ENCODE measurements at regions not wholly inside any gene's neighbourhood (a gene's known extent, or its start where the extent isn't known, plus 50 kb on each side); places are given as distances from the start of the nearest gene placed in this dataset.

DNA sequence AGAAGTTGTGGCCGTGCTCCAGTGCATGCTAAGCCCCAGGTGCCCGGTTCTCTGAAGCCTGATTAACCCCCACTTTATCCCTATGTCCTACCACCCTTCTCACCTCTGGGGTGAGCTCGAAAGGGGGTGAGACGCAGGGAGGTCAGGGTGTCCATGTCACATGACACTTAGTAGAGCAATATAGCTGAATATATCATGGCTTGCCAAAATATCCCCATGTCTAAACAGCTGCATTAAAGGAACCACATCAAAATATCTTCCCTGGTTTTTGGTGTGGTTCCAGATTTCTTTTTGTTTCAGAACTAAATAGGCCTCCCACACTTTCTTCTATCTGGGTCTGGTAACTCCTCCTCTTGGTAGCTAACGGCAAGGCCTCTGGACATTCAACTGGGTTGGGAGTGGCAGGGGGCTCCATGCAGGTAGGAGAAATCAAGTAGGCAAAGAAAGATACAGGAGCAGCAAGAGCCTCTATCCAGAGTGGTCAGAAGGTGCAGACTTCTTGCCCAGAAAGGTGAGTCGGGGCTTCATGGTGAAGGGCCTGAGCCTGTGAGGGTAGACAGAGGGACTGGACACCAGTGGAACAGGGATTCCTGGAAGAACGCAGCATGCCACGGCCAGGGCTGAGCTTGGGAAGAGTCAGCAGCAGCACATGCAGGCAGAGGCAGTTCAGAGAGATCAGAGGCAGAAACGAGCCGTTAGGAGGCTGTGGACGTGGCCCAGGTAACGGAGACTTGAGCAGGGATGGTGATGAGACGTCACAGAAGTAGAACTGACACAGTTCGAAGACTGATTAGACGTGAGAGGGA is 202.8 kb upstream of the DIO3 start:
- H3K27me3 Mint-ChIP-seq (ENCODE audit: insufficient read depth, low read depth, poor library complexity): peaks cover 3% of the 10 kb centered on the region
- Histone ChIP-seq H3K4me2 (no peak overlapping the region), H4K20me1 (replicated peaks; ENCODE audit: insufficient read depth) (no peaks in the 10 kb centered on the region), H3K4me1 (ENCODE audit: insufficient read depth) (no peaks in the 10 kb centered on the region), H3K27ac (ENCODE audit: low read depth) (no peak overlapping the region), H3K9me2 (ENCODE audit: insufficient read depth) (0 out of 2 replicates have a peak, but pooled peaks cover 3% of the 10 kb centered on the region), H2AFZ (no peak overlapping the region), H3K4me3 (no peak overlapping the region), H3K27me3 (ENCODE audit: insufficient read depth) (no peaks in the 10 kb centered on the region), H3F3A (replicated peaks; ENCODE audit: low read depth) (no peaks in the 10 kb centered on the region), H3K79me2 (replicated peaks; ENCODE audit: insufficient read depth) (no peaks in the 10 kb centered on the region), H3K36me3 (ENCODE audit: insufficient read depth) (no peaks in the 10 kb centered on the region)
- H3K36me3 Mint-ChIP-seq (ENCODE audit: low read depth): peaks cover 5% of the 10 kb centered on the region; the same call in 2 of the 3 replicates
- TF ChIP-seq, protein P1, sequence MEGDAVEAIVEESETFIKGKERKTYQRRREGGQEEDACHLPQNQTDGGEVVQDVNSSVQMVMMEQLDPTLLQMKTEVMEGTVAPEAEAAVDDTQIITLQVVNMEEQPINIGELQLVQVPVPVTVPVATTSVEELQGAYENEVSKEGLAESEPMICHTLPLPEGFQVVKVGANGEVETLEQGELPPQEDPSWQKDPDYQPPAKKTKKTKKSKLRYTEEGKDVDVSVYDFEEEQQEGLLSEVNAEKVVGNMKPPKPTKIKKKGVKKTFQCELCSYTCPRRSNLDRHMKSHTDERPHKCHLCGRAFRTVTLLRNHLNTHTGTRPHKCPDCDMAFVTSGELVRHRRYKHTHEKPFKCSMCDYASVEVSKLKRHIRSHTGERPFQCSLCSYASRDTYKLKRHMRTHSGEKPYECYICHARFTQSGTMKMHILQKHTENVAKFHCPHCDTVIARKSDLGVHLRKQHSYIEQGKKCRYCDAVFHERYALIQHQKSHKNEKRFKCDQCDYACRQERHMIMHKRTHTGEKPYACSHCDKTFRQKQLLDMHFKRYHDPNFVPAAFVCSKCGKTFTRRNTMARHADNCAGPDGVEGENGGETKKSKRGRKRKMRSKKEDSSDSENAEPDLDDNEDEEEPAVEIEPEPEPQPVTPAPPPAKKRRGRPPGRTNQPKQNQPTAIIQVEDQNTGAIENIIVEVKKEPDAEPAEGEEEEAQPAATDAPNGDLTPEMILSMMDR (conservative IDR thresholded peaks at IDR 0.05; ENCODE audit: low read depth in 2 of 2): no peak
- no peak for TF ChIP-seq NANOG (IDR thresholded peaks at IDR 0.05; ENCODE audit: borderline replicate concordance)
- TF ChIP-seq POLR2AphosphoS5 (IDR thresholded peaks at IDR 0.05; ENCODE audit: low read depth): no peak
- no peak for TF ChIP-seq JUNB (IDR thresholded peaks at IDR 0.05; ENCODE audit: unreplicated experiment)
- TF ChIP-seq, protein P2, sequence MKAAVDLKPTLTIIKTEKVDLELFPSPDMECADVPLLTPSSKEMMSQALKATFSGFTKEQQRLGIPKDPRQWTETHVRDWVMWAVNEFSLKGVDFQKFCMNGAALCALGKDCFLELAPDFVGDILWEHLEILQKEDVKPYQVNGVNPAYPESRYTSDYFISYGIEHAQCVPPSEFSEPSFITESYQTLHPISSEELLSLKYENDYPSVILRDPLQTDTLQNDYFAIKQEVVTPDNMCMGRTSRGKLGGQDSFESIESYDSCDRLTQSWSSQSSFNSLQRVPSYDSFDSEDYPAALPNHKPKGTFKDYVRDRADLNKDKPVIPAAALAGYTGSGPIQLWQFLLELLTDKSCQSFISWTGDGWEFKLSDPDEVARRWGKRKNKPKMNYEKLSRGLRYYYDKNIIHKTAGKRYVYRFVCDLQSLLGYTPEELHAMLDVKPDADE (IDR thresholded peaks at IDR 0.05): no peak
- no peak for TF ChIP-seq ZNF331 (CRISPR knock-in tag; IDR thresholded peaks at IDR 0.05; ENCODE audit: low read depth)
- TF ChIP-seq STAT1 (IDR thresholded peaks at IDR 0.05; ENCODE audit: unreplicated experiment): no peak
- no peak overlapping the region for H3K4me3 Mint-ChIP-seq
- DNase-seq (ENCODE audit: low spot score): no peak
- H3K27ac Mint-ChIP-seq: no peak overlapping the region
- peaks cover 28% of the 10 kb centered on the region for H3K9me3 Mint-ChIP-seq
- peaks cover 2% of the 10 kb centered on the region; the same call in 2 of the 3 replicates for H3K4me1 Mint-ChIP-seq
- no peak for ATAC-seq

DNA sequence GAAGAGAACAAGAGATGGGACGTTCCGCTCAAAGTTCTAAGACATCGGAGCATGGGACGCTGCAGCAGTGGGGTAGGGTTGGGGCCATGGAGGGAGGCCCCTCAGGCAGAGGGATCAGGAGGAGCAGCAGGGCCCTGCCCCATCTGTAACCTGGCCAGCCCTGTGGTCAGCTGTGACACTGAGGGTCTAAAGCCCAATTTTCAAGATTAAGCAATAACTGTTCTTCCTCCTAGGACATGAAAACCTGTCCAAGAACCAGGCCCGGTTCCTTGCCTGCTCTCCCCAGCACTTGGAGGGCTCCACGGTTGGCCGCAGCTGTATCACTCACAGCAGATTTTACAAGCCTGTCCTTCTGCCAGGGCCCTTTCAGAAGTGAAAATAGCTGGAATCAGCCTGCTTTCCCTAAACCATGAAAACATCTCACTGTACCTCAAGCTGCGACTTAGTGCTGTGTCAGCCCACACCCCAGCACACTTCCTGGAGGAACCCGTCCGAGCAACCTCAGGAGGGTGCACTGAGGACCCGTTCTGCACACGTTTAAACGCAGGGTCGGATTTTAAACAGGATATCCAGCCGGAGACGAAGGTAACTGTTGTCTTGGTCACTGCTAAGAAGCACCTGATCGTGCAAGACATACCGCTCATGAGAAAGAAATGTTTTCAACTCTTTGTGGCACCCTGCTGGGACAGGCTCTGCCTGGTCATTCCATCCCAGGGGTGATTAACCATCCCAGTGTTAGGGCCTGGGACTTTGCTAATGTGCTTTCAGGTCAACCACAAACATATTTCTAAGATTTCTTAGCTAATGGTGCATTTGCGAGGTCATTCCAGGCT is 201.9 kb upstream of the DIO3 start:
- TF ChIP-seq STAT1 (IDR thresholded peaks at IDR 0.05; ENCODE audit: unreplicated experiment): no peak
- TF ChIP-seq, protein P3, sequence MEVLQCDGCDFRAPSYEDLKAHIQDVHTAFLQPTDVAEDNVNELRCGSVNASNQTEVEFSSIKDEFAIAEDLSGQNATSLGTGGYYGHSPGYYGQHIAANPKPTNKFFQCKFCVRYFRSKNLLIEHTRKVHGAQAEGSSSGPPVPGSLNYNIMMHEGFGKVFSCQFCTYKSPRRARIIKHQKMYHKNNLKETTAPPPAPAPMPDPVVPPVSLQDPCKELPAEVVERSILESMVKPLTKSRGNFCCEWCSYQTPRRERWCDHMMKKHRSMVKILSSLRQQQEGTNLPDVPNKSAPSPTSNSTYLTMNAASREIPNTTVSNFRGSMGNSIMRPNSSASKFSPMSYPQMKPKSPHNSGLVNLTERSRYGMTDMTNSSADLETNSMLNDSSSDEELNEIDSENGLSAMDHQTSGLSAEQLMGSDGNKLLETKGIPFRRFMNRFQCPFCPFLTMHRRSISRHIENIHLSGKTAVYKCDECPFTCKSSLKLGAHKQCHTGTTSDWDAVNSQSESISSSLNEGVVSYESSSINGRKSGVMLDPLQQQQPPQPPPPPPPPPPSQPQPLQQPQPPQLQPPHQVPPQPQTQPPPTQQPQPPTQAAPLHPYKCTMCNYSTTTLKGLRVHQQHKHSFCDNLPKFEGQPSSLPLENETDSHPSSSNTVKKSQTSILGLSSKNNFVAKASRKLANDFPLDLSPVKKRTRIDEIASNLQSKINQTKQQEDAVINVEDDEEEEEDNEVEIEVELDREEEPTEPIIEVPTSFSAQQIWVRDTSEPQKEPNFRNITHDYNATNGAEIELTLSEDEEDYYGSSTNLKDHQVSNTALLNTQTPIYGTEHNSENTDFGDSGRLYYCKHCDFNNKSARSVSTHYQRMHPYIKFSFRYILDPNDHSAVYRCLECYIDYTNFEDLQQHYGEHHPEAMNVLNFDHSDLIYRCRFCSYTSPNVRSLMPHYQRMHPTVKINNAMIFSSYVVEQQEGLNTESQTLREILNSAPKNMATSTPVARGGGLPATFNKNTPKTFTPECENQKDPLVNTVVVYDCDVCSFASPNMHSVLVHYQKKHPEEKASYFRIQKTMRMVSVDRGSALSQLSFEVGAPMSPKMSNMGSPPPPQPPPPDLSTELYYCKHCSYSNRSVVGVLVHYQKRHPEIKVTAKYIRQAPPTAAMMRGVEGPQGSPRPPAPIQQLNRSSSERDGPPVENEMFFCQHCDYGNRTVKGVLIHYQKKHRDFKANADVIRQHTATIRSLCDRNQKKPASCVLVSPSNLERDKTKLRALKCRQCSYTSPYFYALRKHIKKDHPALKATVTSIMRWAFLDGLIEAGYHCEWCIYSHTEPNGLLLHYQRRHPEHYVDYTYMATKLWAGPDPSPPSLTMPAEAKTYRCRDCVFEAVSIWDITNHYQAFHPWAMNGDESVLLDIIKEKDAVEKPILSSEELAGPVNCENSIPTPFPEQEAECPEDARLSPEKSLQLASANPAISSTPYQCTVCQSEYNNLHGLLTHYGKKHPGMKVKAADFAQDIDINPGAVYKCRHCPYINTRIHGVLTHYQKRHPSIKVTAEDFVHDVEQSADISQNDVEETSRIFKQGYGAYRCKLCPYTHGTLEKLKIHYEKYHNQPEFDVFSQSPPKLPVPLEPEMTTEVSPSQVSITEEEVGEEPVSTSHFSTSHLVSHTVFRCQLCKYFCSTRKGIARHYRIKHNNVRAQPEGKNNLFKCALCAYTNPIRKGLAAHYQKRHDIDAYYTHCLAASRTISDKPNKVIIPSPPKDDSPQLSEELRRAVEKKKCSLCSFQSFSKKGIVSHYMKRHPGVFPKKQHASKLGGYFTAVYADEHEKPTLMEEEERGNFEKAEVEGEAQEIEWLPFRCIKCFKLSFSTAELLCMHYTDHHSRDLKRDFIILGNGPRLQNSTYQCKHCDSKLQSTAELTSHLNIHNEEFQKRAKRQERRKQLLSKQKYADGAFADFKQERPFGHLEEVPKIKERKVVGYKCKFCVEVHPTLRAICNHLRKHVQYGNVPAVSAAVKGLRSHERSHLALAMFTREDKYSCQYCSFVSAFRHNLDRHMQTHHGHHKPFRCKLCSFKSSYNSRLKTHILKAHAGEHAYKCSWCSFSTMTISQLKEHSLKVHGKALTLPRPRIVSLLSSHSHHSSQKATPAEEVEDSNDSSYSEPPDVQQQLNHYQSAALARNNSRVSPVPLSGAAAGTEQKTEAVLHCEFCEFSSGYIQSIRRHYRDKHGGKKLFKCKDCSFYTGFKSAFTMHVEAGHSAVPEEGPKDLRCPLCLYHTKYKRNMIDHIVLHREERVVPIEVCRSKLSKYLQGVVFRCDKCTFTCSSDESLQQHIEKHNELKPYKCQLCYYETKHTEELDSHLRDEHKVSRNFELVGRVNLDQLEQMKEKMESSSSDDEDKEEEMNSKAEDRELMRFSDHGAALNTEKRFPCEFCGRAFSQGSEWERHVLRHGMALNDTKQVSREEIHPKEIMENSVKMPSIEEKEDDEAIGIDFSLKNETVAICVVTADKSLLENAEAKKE (CRISPR knock-in tag; IDR thresholded peaks at IDR 0.05): no peak
- TF ChIP-seq CREB1 (CRISPR knock-in tag; IDR thresholded peaks at IDR 0.05; ENCODE audit: low read depth): no peak
- no peak for ATAC-seq
- H3K36me3 Mint-ChIP-seq (ENCODE audit: low read depth): peaks cover 3% of the 10 kb centered on the region; the same call in 1 of the 3 replicates
- H3K4me2 ChIP-seq: no peak overlapping the region
- no peak for DNase-seq (ENCODE audit: low spot score)
- H3F3A ChIP-seq (replicated peaks; ENCODE audit: low read depth): no peaks in the 10 kb centered on the region
- no peak overlapping the region for H3K4me3 Mint-ChIP-seq
- H3K27ac Mint-ChIP-seq: peak overlapping the region; percentile 57; the same call in 1 of the 2 replicates
- H3K9me2 ChIP-seq (ENCODE audit: insufficient read depth): 0 out of 2 replicates have a peak, but pooled peaks cover 3% of the 10 kb centered on the region
- H3K27ac ChIP-seq (ENCODE audit: low read depth): no peak overlapping the region
- H3K4me3 ChIP-seq: no peak overlapping the region
- no peaks in the 10 kb centered on the region for H3K36me3 ChIP-seq (ENCODE audit: insufficient read depth)
- no peak overlapping the region for H2AFZ ChIP-seq
- H3K79me2 ChIP-seq (replicated peaks; ENCODE audit: insufficient read depth): no peaks in the 10 kb centered on the region
- H3K27me3 ChIP-seq (ENCODE audit: insufficient read depth): no peaks in the 10 kb centered on the region
- H3K27me3 Mint-ChIP-seq (ENCODE audit: insufficient read depth, low read depth, poor library complexity): peaks cover 5% of the 10 kb centered on the region
- H3K9me3 Mint-ChIP-seq: peaks cover 21% of the 10 kb centered on the region
- no peaks in the 10 kb centered on the region for H4K20me1 ChIP-seq (replicated peaks; ENCODE audit: insufficient read depth)
- H3K4me1 Mint-ChIP-seq: peaks cover 2% of the 10 kb centered on the region; the same call in 2 of the 3 replicates
- no peaks in the 10 kb centered on the region for H3K4me1 ChIP-seq (ENCODE audit: insufficient read depth)
